Liver (tissue), 8 donors: ENCODE measurements at regions not wholly inside any gene's neighbourhood (a gene's known extent, or its start where the extent isn't known, plus 50 kb on each side); places are given as distances from the start of the nearest gene placed in this dataset.

Experiments used
- DNase-seq: peaks from one replicate; pipeline ENCODE4 v3.0.0-alpha.2; 2017; ENCODE audit warnings: low spot score
- H3K27ac ChIP-seq, 2 donors: one replicate each; pipeline ENCODE4 v1.7.0; 2013; ENCODE audit warnings: inconsistent platforms in 2 of 2, low read length in 2 of 2, control low read depth in 1 of 2, low read depth in 1 of 2, mild to moderate bottlenecking in 1 of 2
- H3K27me3 ChIP-seq, 4 donors: one replicate each; pipeline versions ENCODE4 v1.6.1 to v1.7.0; 2013; ENCODE audit warnings: low read length in 3 of 4, inconsistent platforms in 1 of 4, mild to moderate bottlenecking in 1 of 4, moderate library complexity in 1 of 4; ENCODE audit not compliant: control insufficient read depth in 4 of 4, insufficient read depth in 4 of 4
- H3K36me3 ChIP-seq, 4 donors: one replicate each; pipeline versions ENCODE4 v1.6.1 to v1.7.0; 2013; ENCODE audit warnings: low read length in 3 of 4, mild to moderate bottlenecking in 3 of 4, low read depth in 1 of 4, moderate library complexity in 1 of 4; ENCODE audit not compliant: control insufficient read depth in 4 of 4, insufficient read depth in 3 of 4
- H3K4me1 ChIP-seq, 4 donors: one replicate each; pipeline versions ENCODE4 v1.6.1 to v1.7.0; 2013; ENCODE audit warnings: low read length in 3 of 4, mild to moderate bottlenecking in 3 of 4, moderate library complexity in 1 of 4; ENCODE audit not compliant: control insufficient read depth in 4 of 4, insufficient read depth in 4 of 4
- H3K4me3 ChIP-seq, 3 donors: one replicate each; pipeline versions ENCODE4 v1.6.1 to v1.7.0; 2013; ENCODE audit warnings: low read length in 3 of 3, control low read depth in 1 of 3, low read depth in 1 of 3, mild to moderate bottlenecking in 1 of 3
- H3K9ac ChIP-seq, 2 donors: one replicate each; pipeline ENCODE4 v1.7.0; 2013; ENCODE audit warnings: low read length in 2 of 2, mild to moderate bottlenecking in 2 of 2, moderate library complexity in 2 of 2, control low read depth in 1 of 2, low read depth in 1 of 2
- H3K9me3 ChIP-seq, 4 donors: one replicate each; pipeline versions ENCODE4 v1.6.1 to v1.7.0; 2013; ENCODE audit warnings: low read length in 3 of 4; ENCODE audit not compliant: control insufficient read depth in 4 of 4
- CTCF ChIP-seq: fragments of 150-350 bp; IDR thresholded peaks from 2 replicates; pipeline ENCODE4 v1.5.1; 2017; ENCODE audit warnings: improper control_type of control experiment, low read depth, low read length; ENCODE audit not compliant: missing input control
- EGR1 ChIP-seq, 2 donors: IDR thresholded peaks; 2 replicates each; pipeline ENCODE4 v1.6.1; 2016 to 2018; ENCODE audit warnings: antibody characterized with exemption in 2 of 2, low read depth in 2 of 2
- FOXA1 ChIP-seq: IDR thresholded peaks from 2 replicates; pipeline ENCODE4 v1.6.1; 2016; ENCODE audit warnings: antibody characterized with exemption
- FOXA2 ChIP-seq: IDR thresholded peaks from 2 replicates; pipeline ENCODE4 v1.6.1; 2016; ENCODE audit warnings: antibody characterized with exemption
- GABPA ChIP-seq, 2 donors: IDR thresholded peaks in 1 of 2; conservative IDR thresholded peaks in 1 of 2; 2 replicates each; pipeline ENCODE4 v1.6.1; 2016; ENCODE audit warnings: antibody characterized with exemption in 2 of 2, mild to moderate bottlenecking in 1 of 2, moderate library complexity in 1 of 2
- HNF4A ChIP-seq, 2 donors: conservative IDR thresholded peaks; 2 replicates each; pipeline ENCODE4 v1.6.1; 2016; ENCODE audit warnings: antibody characterized with exemption in 2 of 2, mild to moderate bottlenecking in 2 of 2
- HNF4G ChIP-seq: IDR thresholded peaks from 2 replicates; pipeline ENCODE4 v1.6.1; 2016; ENCODE audit warnings: antibody characterized with exemption
- JUND ChIP-seq, 2 donors: IDR thresholded peaks; 2 replicates each; pipeline ENCODE4 v1.6.1; 2016; ENCODE audit warnings: antibody characterized with exemption in 2 of 2
- MAX ChIP-seq: IDR thresholded peaks from 2 replicates; pipeline ENCODE4 v1.6.1; 2016; ENCODE audit warnings: antibody characterized with exemption
- NR2F2 ChIP-seq: IDR thresholded peaks from 2 replicates; pipeline ENCODE4 v1.6.1; 2016; ENCODE audit warnings: antibody characterized with exemption
- RAD21 ChIP-seq, 2 donors: IDR thresholded peaks; 2 replicates each; pipeline ENCODE4 v1.6.1; 2016; ENCODE audit warnings: antibody characterized with exemption in 2 of 2, mild to moderate bottlenecking in 2 of 2
- REST ChIP-seq: IDR thresholded peaks from 2 replicates; pipeline ENCODE4 v1.6.1; 2016; ENCODE audit warnings: antibody characterized with exemption, mild to moderate bottlenecking
- RXRA ChIP-seq, 2 donors: IDR thresholded peaks; 2 replicates each; pipeline ENCODE4 v1.6.1; 2017 to 2018; ENCODE audit warnings: antibody characterized with exemption in 2 of 2, mild to moderate bottlenecking in 1 of 2
- SP1 ChIP-seq: IDR thresholded peaks from 2 replicates; pipeline ENCODE4 v1.6.1; 2018; ENCODE audit warnings: antibody characterized with exemption, mild to moderate bottlenecking
- TAF1 ChIP-seq: conservative IDR thresholded peaks from 2 replicates; pipeline ENCODE4 v1.6.1; 2016; ENCODE audit warnings: antibody characterized with exemption, mild to moderate bottlenecking
- YY1 ChIP-seq: IDR thresholded peaks from 2 replicates; pipeline ENCODE4 v1.6.1; 2016; ENCODE audit warnings: antibody characterized with exemption, mild to moderate bottlenecking
- WGBS: extraction: QIAGEN DNeasy Blood & Tissue Kit; methylation state at CpG from one replicate; pipeline ENCODE4 v1.1.7; 2013; 5-methylcytosine and 5-hydroxymethylcytosine counted together
- TF ChIP-seq, protein P1 (sequence below): IDR thresholded peaks from 2 replicates; pipeline ENCODE4 v1.6.1; 2016; ENCODE audit warnings: antibody characterized with exemption
- TF ChIP-seq, protein P2 (sequence below): IDR thresholded peaks from 2 replicates; pipeline ENCODE4 v1.6.1; 2016; ENCODE audit warnings: antibody characterized with exemption
- donor health status: healthy.
- donor health status: healthy.
- donor health status: healthy.
- donor health status: healthy.
- donor health status: healthy.

GRCh38 chr1:219072329-219072728, 101.3 kb upstream of the LYPLAL1 start:
- no peak overlapping the region for H3K4me3 ChIP-seq
- no peak overlapping the region for H3K27ac ChIP-seq
- no peaks in the 10 kb centered on the region for H3K36me3 ChIP-seq
- peaks cover 5 to 23% (median 17%) of the 10 kb centered on the region in 4 donors for H3K4me1 ChIP-seq
- no peaks in the 10 kb centered on the region for H3K9me3 ChIP-seq
- no peak overlapping the region for H3K9ac ChIP-seq
- WGBS: 93% methylated on average over 5 of the region's 5 CpGs
- H3K27me3 ChIP-seq: no peaks in the 10 kb centered on the region
- TF ChIP-seq TAF1 (no peak), FOXA2 (no peak), NR2F2 (no peak), SP1 (no peak), FOXA1 (no peak), HNF4A (conservative IDR thresholded peaks at IDR 0.05) (no peak), CTCF (no peak), YY1 (no peak), JUND (IDR thresholded peaks at IDR 0.05) (no peak), HNF4G (no peak), RXRA (IDR thresholded peaks at IDR 0.05) (no peak), RAD21 (IDR thresholded peaks at IDR 0.05) (no peak), MAX (no peak)
- TF ChIP-seq, protein P1, sequence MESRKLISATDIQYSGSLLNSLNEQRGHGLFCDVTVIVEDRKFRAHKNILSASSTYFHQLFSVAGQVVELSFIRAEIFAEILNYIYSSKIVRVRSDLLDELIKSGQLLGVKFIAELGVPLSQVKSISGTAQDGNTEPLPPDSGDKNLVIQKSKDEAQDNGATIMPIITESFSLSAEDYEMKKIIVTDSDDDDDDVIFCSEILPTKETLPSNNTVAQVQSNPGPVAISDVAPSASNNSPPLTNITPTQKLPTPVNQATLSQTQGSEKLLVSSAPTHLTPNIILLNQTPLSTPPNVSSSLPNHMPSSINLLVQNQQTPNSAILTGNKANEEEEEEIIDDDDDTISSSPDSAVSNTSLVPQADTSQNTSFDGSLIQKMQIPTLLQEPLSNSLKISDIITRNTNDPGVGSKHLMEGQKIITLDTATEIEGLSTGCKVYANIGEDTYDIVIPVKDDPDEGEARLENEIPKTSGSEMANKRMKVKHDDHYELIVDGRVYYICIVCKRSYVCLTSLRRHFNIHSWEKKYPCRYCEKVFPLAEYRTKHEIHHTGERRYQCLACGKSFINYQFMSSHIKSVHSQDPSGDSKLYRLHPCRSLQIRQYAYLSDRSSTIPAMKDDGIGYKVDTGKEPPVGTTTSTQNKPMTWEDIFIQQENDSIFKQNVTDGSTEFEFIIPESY: no peak
- TF ChIP-seq, protein P2, sequence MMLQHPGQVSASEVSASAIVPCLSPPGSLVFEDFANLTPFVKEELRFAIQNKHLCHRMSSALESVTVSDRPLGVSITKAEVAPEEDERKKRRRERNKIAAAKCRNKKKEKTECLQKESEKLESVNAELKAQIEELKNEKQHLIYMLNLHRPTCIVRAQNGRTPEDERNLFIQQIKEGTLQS: no peak
- DNase-seq: no peak

DNA sequence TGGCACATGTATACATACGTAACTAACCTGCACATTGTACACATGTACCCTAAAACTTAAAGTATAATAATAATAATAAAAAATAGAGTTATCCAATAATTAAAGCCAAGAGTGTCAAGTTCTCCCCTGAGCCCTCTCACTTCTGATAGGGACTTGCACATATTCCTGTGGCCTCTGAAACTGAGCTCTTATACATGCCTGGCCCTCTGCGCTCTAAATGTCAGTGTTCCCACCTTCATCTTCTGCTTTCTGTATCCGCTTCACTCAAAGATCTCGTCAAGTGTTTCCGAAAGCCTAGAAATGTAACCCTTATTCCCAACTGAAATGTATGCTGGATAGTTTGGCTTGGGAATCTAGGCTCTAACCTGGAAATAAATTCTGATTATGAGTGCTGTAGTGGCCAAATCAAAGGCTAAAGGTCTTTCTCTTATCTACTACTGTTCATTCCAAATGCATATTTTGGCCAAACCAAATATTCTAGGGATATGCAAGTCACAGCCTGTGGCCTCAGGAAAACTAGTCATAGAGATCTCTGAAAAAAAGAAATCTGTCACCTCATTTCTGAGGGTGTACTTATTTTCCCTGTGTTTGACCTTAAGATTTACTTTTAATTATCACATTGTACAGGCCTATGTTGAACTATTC, 99.5 kb upstream of the LYPLAL1 start:
- no peaks in the 10 kb centered on the region for H3K27me3 ChIP-seq
- H3K27ac ChIP-seq: no peak overlapping the region
- H3K9ac ChIP-seq: no peak overlapping the region
- TF ChIP-seq HNF4G: peak; percentile 53
- no peak for TF ChIP-seq FOXA1
- TF ChIP-seq SP1: peak; percentile 79
- TF ChIP-seq YY1: peak; percentile 33
- TF ChIP-seq CTCF: no peak
- TF ChIP-seq JUND (IDR thresholded peaks at IDR 0.05): peak in 1 of 2 donors; percentile 17
- peak; percentile 80 to 82 for TF ChIP-seq HNF4A (conservative IDR thresholded peaks at IDR 0.05)
- TF ChIP-seq NR2F2: peak; percentile 50
- peak; percentile 48 to 51 for TF ChIP-seq RAD21 (IDR thresholded peaks at IDR 0.05)
- no peak for TF ChIP-seq EGR1 (IDR thresholded peaks at IDR 0.05; ENCODE audit: low read depth in 2 of 2)
- peak in 1 of 2 donors; percentile 43 for TF ChIP-seq RXRA (IDR thresholded peaks at IDR 0.05)
- peak; percentile 9 for TF ChIP-seq MAX
- no peak for TF ChIP-seq GABPA (IDR thresholded peaks at IDR 0.05 in 1 of 2, conservative IDR thresholded peaks at IDR 0.05 in 1 of 2)
- TF ChIP-seq REST: no peak
- no peak overlapping the region for H3K4me3 ChIP-seq
- H3K4me1 ChIP-seq: peaks cover 5 to 23% (median 17%) of the 10 kb centered on the region in 4 donors
- DNase-seq: no peak
- 48% methylated on average over 5 of the region's 5 CpGs for WGBS
- H3K9me3 ChIP-seq: no peaks in the 10 kb centered on the region
- H3K36me3 ChIP-seq: no peaks in the 10 kb centered on the region
